ENCODE measurements at regions not wholly inside any gene's neighbourhood (a gene's known extent, or its start where the extent isn't known, plus 50 kb on each side); places are given as distances from the start of the nearest gene placed in this dataset.

DNA sequence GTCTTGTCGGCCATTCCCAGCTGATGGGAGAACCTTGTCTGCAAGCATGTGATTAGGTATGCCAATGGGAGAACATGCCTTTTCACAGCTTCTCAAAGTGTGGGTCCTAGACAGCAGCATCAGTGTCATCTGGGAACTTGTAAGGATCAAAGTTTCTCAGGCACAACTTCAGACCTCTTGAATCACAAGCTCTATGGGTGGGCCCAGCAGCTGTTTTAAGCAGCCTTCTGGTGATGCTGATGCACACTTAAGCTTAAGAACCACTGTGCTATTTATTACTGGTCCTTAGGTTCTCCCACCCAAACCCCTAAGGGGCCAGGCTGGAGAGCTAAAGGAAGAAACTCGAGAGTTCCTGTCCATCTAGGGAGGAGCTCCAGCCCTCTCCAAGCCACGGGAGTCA, 453.9 kb upstream of the PROK2 start:
- DNase-seq (ENCODE audit: low read depth): no peak
- H3K4me3 ChIP-seq (ENCODE audit: low read depth, low read length): no peak overlapping the region
- TF ChIP-seq, protein P1, sequence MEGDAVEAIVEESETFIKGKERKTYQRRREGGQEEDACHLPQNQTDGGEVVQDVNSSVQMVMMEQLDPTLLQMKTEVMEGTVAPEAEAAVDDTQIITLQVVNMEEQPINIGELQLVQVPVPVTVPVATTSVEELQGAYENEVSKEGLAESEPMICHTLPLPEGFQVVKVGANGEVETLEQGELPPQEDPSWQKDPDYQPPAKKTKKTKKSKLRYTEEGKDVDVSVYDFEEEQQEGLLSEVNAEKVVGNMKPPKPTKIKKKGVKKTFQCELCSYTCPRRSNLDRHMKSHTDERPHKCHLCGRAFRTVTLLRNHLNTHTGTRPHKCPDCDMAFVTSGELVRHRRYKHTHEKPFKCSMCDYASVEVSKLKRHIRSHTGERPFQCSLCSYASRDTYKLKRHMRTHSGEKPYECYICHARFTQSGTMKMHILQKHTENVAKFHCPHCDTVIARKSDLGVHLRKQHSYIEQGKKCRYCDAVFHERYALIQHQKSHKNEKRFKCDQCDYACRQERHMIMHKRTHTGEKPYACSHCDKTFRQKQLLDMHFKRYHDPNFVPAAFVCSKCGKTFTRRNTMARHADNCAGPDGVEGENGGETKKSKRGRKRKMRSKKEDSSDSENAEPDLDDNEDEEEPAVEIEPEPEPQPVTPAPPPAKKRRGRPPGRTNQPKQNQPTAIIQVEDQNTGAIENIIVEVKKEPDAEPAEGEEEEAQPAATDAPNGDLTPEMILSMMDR (conservative IDR thresholded peaks at IDR 0.05; ENCODE audit: low read depth, low read length): no peak

DNA sequence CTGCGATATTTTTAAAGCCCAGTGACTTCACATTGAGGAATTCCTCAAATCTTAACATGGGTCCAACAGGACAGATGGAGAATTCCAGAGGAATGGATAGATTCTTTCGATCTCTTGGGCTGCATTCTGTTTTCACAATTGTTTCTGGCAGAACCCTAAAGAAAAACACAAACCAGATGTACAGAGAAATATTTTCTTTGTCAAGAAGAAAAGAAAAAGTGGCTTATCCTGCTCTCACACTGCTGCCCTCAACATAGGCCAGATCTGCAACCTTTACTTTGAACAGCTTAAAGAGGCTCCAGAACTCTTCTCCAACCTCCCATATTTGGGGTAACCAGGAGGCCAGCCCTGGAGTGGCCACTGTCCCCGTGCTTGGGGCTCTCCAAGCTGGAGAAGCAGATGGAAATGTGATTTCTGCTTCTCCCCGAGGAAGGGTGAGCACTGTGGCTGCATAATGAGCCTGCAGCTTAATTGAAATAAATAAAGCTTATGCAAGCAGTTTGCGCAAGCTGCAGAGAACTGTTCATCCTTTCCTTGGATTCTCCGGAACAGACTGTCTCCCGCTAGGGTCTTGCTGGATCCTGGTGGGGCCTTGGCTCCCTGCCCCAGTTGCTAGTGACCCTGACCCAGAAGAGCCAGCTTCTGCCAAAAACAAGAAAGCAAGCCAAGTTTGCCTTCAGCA, 453.2 kb upstream of the PROK2 start:
- no peak overlapping the region for H3K4me3 ChIP-seq (ENCODE audit: low read depth, low read length)
- DNase-seq (ENCODE audit: low read depth): no peak
- TF ChIP-seq, protein P1 (conservative IDR thresholded peaks at IDR 0.05; ENCODE audit: low read depth, low read length): no peak

DNA sequence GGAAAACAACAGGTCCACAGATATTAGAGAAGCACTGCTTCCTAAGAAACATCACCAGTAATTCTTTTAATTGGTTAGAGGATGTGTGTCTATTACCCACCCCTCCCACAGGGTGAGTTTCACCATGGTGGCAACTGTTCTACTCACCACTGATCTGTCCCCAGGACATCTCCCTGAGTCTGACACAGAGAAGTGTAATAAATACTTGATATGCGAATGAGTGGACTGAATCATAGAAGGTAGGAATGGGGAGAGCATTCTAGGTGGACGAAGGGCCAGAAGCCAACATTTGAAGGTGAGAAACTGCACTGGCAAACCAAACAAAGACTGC, 452.7 kb upstream of the PROK2 start:
- TF ChIP-seq, protein P1 (conservative IDR thresholded peaks at IDR 0.05; ENCODE audit: low read depth, low read length): no peak
- H3K4me3 ChIP-seq (ENCODE audit: low read depth, low read length): no peak overlapping the region
- DNase-seq (ENCODE audit: low read depth): no peak

DNA sequence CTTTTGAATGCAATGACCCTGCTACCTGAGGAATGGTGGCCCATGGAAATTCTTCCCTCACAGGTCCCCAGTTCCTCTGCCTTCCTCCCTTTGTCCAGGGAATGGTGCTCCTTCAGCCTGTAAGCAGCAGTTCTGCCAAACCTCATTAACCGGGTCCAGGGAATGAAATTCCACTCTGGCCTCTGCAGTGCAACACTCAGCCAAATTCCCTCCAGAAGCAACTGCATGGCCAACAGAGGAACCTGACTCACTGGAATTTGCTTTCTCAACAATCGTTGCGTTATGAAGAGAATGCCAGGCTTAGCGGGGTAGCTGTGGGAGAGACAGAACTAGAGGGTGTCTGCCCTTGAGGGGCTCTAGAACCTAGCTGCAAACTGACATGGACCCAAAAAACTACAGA, 449.4 kb upstream of the PROK2 start:
- TF ChIP-seq, protein P1 (conservative IDR thresholded peaks at IDR 0.05; ENCODE audit: low read depth, low read length): no peak
- H3K4me3 ChIP-seq (ENCODE audit: low read depth, low read length): no peak overlapping the region
- DNase-seq (ENCODE audit: low read depth): peak; percentile 35

DNA sequence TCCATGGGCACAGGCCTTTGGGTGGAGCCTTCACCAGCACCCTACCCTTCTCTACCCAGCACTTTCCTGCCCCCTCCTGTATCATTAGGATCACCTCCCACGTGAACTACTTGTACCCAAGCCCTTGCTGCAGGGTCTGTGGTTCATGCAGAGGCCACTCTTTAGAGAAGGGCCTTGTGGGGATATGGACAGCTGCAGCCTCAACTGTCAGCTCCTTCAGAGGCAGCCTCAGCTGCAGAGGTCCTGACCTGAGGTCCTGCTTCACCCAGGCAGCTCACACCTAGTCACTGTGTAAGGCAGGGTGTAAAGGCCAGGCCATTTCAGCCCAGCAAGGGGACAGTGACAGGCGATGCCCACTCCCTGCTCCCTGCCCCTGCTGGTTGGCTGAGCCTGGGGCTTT, 448.6 kb upstream of the PROK2 start:
- no peak for DNase-seq (ENCODE audit: low read depth)
- TF ChIP-seq, protein P1 (conservative IDR thresholded peaks at IDR 0.05; ENCODE audit: low read depth, low read length): no peak
- H3K4me3 ChIP-seq (ENCODE audit: low read depth, low read length): no peak overlapping the region

DNA sequence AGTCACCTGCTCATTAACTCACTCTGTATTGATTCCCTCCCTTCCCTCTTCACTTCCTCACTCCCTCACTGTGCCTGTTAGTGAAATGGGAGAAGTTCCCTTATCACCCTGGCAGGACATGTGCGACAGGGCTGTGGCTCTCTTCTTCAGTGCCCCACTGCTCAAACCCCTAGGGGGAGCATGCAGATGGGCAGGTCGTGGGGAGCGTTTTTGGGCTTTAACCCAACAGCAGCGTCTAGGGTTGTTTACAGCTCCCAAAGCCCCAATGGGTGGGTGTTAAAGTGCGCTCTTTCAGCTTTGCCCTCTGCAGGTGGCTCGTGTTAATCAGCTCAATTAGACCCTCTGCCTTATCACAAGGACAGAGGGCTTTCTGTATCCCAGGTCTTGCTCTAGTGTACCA, 447.8 kb upstream of the PROK2 start:
- no peak overlapping the region for H3K4me3 ChIP-seq (ENCODE audit: low read depth, low read length)
- TF ChIP-seq, protein P1 (conservative IDR thresholded peaks at IDR 0.05; ENCODE audit: low read depth, low read length): no peak
- no peak for DNase-seq (ENCODE audit: low read depth)

DNA sequence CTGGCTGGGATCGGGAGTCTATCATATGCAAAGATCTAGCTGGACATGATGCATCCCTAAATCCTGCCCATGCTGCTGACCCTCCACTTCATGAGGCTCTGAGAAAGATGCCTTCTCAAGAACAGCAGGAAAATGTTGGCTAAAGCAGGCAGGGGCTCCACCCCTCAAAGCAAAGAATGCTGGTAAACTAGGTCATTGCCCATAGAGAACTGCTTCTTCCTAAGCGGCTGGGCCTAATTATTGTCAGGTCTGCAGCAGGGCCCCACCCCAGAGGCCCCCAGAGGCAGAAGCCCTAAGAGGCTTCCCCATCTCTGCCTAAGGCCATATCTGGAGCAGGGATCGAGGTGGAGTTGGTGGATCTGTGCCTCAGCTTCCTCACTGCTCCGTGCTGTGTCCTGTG, 447.4 kb upstream of the PROK2 start:
- TF ChIP-seq, protein P1 (conservative IDR thresholded peaks at IDR 0.05; ENCODE audit: low read depth, low read length): no peak
- H3K4me3 ChIP-seq (ENCODE audit: low read depth, low read length): no peak overlapping the region
- DNase-seq (ENCODE audit: low read depth): no peak
